ENCODE measurements at regions not wholly inside any gene's neighbourhood (a gene's known extent, or its start where the extent isn't known, plus 50 kb on each side); places are given as distances from the start of the nearest gene placed in this dataset.
"Not testable (repeated sequence)": the region's sequence is repeated elsewhere in the genome, so short reads cannot be mapped to it uniquely, and the experiment has no call there.

DNA sequence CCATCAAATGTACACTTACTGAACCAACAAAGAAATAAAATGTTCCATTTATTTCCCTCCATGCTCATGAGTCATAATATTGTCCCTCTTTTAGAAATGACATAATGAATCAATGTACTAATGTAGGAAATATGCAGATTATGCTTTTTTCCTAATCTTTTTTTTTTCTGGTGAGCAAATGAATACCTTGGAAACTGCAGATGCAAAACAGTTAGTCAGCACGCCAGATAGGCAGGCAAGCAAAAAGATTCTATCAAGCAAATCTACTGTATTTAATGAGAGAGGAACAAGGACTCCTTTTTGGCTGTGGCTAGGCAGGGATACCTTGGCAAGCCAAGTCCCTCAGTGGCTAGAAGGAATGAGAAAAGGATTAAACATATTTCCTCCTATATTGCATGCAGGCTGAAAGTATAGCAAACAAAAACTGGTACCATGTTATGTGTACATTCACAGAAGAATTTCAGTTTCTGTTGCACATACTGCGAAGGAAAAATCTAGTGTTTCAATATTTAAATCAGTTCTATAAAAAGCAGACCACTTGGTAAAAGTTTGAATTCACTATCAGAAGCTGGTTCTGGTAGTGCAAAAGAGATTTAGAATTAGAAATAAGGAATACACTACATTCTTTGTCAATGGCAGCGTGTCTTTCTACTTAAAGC is 605.4 kb downstream of the TLE1 start:
- in situ Hi-C loops (cut with HindIII; ENCODE audit: low sequenced_read_pairs), result loop anchor here (5.0 kb wide), 1 partner anchor 52 kb away; no protein-coding TSS in a partner anchor

DNA sequence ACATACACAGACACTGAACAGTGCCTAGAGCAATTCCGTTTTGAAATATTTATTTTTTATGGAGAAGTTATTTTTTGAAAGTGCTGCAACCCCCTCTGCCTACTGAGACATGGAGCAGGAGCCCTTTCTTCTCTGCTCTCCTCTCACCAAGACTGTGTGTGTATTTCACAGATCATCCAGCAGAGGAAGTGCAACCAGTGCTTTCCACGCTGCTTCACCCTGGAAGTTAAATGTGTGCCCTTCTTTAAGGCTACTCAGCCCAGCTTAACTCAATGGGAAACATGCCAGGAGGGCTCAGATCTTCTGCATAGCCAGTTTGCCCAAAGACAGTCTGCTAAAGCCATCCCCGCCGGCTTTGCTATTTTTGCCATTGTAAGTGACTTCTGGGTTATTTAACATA is 606.3 kb downstream of the TLE1 start:
- in situ Hi-C loops (cut with HindIII; ENCODE audit: low sequenced_read_pairs), result loop anchor here (5.0 kb wide), 1 partner anchor 51 kb away; no protein-coding TSS in a partner anchor

DNA sequence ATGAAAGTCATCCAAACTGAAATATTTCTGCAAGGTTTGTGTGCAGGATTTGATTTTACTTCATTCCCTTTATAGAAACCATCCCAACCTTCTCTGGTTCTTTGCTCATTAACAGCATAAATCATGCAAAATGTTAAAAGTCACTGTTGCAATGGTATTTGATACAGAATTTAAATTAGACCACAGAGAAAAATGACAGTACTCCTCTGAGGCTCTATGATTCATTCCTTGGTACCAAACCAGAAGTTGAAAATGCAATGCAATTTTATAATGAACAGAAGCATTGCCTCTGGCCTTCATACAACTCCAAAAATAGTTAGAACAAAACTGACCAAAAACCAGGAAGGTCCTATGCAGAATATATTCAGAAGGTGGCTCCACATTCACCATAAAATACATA is 607.1 kb downstream of the TLE1 start:
- in situ Hi-C loops (cut with HindIII; ENCODE audit: low sequenced_read_pairs), result loop anchor here (5.0 kb wide), 1 partner anchor 50 kb away; no protein-coding TSS in a partner anchor

DNA sequence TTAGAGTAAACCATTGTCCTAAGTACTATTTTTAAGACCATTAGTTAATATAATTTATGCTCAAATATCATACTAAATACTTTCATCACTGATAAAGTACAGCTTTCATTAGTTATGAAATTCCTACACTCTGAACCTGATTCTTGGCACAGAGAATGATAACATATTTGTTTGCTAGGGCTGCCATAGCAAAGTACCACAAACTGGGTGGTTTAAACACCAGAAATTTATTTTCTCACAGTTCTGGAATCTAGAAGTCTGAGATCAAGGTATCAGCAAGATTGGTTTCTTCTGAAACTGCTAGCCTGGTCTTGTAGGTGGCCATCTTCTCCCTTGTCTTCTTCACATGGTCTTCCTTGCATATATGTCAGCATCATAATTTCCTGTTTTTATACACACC is 608.4 kb downstream of the TLE1 start:
- in situ Hi-C loops (cut with HindIII; ENCODE audit: low sequenced_read_pairs), result loop anchor here (5.0 kb wide), 1 partner anchor 49 kb away; no protein-coding TSS in a partner anchor

DNA sequence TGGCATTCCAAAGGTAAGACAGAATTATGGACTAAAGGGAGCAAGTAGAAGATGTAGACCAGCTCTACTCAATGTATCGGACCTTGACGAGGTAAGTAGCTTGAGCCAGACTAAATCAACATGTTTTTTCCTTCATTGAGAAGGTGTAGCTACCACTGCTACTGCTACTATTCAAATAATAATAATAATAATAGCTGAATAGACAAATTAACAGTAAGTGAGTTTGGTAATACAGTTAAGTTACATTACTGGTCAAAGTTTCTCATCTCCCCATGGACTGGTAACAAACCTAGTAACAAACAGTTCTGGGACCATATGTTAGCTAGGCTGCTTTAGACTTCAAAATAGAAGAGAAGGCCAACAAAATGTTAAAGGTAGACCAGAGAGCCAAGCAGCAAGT is 609.2 kb downstream of the TLE1 start:
- in situ Hi-C loops (cut with HindIII; ENCODE audit: low sequenced_read_pairs), result loop anchor here (5.0 kb wide), 1 partner anchor 48 kb away; no protein-coding TSS in a partner anchor

DNA sequence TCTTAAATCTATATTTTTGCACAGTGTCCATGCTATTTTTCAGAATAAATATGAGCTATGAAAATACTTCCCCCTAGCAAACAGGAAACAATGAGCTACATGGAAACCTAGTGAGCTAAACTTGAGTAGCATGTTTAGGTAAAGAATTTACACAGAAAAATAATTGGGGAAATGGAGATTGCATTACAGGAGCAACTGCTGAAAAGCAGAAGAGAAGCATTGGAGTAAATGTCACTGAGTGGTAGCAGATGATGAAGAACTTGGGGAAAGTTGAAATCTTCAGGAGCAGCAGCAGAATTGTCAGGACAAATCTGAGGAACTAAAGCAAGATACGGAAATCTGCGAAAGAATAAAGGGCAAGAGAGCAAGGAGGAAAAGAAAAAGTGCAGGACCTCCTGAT is 610.3 kb downstream of the TLE1 start:
- in situ Hi-C loops (cut with HindIII; ENCODE audit: low sequenced_read_pairs), result no loop called here

DNA sequence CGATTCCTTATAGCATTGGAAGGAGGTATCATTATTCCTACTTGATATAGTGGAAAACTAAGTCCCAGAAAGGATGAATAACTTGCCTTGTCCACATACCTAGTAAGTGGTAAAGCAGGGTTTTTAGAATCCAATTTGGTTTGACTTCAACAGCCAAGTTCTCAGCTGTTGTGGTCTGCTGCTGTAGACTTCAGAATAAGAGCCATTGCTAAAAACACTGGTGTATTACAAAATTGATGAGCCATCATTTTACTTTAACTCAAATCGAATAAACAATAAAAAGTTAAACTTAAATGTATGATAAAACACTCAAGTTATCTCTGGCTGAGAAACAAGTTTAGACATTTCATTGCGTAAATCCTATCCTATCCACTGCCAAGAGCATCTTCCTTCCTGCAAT is 610.8 kb downstream of the TLE1 start:
- in situ Hi-C loops (cut with HindIII; ENCODE audit: low sequenced_read_pairs), result no loop called here

DNA sequence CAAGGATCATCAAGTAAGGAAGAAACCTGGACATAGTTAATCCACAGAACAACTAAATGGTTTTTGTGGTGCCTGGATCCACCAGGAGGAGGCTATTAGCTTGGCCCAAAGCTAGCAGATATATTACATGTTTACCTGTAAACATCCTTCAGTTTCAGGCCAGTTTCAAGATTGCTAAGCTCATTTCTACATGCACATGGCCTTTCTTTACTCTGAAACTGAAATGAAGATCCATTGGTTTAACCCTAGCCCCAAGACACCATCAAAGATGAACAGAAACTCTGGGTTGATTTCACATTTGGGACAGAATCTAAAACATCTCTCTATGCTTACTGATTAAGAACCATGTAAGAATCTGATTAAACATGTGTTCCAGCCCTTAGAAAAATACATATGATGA is 611.8 kb downstream of the TLE1 start:
- in situ Hi-C loops (cut with HindIII; ENCODE audit: low sequenced_read_pairs), result no loop called here

DNA sequence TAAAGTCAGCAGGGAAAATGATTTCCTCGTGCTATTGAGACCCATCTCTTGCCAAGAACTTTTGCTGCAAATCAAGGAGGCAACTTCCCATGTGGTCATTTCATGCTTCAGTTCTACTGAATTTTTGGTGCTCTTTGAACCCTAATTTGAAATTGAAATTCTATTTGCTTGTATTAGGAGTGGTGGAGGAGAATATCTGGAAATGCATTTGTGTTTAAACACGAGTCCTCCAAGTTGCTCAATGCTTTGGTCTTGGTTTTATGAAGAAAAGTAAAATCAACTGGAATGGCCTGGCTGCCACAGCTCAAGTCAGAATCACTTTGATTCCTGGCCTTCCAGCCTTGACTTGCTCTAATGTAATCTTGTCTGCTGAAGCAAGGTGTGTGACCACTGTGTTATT is 613.2 kb downstream of the TLE1 start:
- in situ Hi-C loops (cut with HindIII; ENCODE audit: low sequenced_read_pairs), result no loop called here

DNA sequence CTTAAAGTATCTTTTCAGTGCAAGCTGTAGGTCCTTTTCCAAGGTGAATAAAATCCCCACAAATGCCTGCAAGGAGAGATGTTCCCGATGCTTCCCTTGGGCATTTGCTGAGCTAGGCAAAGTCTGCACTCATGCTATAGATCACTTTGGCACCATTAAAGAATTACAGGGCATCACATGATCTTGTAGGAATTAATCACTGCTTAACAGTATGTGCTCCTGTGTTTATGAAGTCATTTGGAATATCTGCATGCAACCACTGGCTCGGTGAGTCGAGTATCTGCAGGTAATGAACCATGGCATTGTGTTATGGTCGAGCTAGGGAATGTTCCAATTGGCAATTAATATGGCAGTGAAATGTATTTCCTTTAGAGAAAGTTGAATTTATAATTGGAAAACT is 615.1 kb downstream of the TLE1 start:
- in situ Hi-C loops (cut with HindIII; ENCODE audit: low sequenced_read_pairs), result no loop called here

DNA sequence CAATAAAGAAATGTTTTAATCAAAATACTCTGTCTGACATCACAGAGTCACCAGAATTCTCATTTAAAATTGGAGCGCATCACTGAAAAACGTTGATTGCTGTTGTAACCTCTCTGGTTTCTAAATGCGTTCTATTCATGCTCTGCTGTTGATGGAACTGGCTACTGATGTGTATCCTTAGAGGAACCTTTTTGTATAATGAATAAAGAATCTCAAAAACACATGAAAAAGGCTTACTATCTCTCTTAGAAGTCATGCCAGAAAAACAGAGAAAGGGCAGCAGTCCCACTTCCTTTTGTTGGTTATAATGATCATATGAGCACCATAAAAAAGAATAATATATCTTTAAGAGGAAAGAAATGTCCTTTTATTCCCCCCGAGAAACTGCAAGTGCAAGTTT is 615.5 kb downstream of the TLE1 start:
- in situ Hi-C loops (cut with HindIII; ENCODE audit: low sequenced_read_pairs), result no loop called here

DNA sequence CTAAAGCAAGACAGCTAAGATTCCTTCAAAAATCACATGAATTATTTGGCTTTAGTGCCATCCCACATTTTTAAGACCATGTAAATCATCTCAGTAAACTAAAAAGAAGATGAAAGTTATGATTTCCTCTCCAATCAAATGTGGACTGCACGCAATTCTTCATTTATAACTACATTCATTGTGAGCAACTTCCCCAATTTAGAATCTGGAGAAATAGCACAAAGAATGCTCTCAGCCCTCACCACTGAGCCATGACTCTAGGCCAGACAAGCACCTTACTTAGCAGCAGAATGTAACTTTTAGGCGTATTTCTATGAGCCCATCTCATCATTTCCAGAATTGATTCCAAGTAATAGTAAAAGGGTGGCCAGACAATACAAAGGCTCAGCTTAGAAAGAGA is 616.6 kb downstream of the TLE1 start:
- in situ Hi-C loops (cut with HindIII; ENCODE audit: low sequenced_read_pairs), result no loop called here

DNA sequence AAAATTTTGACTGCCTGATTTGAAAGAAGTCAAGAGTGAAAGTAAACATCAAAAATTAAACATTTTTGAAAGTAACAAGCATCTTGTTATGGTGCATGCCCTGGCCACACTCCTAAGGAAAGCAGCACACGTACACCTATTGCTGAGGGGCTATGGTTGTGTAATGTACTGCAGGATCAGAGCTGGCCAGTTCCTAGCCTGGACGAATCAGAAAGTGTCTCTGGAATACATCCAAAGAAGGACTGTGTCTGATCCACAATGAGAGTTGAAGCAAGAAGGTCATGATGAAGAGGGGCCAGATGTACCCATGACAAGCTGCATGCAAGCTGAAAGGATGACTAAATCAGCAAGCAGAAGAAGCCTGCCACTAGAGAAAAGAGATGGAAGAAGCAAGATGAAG is 618.2 kb downstream of the TLE1 start:
- in situ Hi-C loops (cut with HindIII; ENCODE audit: low sequenced_read_pairs), result no loop called here

DNA sequence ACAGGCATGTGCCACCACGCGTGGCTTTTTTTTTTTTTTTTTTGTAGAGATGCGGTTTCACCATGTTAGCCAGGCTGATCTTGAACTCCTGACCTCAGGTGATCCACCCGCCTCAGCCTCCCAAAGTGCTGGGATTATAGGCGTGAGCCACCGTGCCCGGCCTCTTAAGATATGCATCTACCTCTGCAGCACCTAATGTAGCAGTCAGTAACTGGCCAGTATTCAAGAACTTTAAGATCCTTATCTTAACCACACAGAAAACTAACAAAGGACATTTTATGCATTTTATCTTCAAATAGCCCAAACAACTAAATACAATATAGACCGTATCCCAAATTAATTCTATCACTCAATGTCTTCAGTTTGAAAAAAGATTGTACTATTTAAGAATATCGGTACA is 618.7 kb downstream of the TLE1 start:
- in situ Hi-C loops (cut with HindIII; ENCODE audit: low sequenced_read_pairs), result no loop called here

DNA sequence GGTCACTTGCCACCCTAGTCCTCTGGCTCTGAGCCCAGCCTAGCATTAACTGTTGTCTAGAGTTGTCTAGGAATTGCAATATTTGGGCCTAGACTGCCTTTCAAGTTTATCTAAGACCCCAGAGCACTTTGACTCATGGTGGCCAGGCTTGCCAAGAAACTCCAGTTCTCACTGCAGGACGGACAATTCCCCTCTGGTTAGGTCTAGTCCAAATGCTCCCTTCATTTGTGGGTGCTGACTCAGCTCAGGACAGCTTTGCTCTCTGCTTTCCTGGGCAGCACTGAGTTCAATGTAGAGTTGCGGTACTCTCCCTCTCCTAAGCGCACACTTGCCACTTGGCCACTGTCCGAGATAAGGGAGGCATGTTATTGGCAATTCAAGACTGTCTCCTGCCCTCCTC is 619.4 kb downstream of the TLE1 start:
- in situ Hi-C loops (cut with HindIII; ENCODE audit: low sequenced_read_pairs), result no loop called here

DNA sequence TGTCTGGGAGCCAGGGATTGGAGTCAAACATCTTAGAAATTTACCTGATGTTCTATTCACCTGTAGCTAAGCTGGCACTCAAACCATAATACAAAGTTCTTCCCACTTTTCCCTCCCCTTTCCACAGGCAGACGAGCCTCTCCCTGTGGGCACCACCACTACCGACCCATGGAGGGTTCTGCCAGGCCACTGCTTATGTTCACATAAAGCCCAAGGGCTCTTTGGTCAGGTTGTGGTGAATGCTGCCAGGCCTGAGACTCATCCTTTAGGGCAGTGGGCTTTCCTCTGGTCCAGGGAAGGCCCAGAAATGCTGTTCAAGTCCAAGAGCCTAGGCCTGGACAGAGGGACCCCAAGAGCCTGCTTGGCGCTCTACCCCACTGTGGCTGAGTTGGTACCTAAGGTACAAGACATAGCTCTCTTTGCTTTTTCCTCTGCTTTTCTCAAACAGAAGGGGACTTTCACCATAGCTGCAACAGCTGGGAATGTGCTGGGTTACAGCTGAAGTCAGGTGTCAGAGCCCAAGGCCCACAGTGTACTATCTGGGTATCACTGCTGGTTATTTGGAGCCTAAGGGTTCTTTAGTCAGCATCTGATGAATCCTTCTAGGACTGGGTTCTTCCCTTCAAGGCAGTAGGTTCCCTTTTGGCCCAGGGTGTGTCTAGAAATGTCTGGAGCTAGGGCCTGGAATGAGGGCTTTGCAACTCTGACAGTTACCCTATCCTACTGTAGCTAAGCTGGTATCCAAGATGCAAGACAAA is 620.1 kb downstream of the TLE1 start:
- in situ Hi-C loops (cut with HindIII; ENCODE audit: low sequenced_read_pairs), result no loop called here

DNA sequence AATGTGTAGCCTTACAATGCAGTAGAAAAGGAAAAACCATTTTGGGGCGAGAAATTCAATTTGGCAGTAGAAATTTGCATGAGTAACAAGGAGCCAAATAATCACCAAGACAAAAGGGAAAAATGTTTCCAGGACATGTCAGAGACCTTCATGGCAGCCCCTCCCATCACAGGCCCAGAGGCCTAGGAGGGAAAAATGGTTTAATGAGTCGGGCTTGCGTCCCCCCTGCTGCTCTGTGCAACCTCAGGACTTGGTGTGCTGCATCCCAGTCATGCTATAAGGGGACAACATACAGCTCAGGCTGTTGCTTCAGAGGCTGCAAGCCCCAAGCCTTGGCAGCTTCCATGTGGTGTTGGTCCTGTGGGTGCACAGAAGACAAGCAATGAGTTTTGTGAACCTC is 626.4 kb downstream of the TLE1 start:
- in situ Hi-C loops (cut with HindIII; ENCODE audit: low sequenced_read_pairs), result not testable (repeated sequence)

DNA sequence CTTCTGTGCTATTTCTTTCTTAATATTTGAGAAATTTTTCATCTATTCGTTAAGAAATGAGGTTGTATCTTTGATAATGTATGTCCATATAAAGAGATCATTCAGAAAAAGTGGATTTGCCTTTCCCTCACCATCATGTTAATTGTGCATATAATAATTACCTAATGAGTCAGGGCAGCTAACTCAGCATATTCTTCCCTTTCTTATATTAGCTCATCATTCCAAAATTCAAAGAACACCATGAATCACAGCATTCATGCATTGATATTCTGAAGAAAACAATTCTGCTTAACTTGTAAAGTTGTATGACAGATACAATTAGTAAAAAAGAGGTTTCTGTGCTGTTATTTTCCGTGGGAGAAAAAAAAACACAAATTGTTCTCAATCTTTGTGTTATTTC is 630.6 kb downstream of the TLE1 start:
- in situ Hi-C loops (cut with HindIII; ENCODE audit: low sequenced_read_pairs), result no loop called here

DNA sequence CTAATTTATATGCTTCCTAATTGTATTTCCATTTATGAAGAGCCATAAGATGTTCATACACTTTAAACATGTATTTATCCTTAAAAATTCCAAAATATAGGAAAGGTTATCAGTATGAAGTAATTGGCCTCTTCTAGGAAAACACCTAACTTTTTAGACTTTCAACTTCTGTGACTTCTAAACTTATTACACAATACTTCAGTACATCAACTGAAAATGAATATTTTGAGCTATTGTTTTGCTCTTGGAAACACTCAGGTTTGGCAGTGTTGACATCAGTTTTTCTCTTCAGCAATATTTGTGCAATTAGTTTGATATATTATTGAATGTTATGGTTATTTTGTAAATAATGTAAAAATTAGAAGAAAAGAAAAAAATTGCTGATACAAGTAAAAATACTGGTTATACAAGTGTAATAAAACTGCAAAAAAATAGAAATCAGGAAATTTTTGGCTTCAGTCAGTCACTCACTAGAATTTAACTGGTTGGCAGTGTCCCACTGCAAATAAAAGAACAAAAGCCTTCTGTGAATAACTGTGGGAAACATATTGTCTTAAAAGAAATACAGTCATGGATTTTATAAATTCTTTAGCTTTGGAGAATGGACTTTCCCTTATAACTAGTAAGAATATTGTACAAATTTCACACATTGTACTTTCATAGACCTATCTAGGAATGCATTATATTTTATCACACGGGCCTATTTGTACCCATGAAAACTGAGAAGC is 635.9 kb downstream of the TLE1 start:
- in situ Hi-C loops (cut with HindIII; ENCODE audit: low sequenced_read_pairs), result no loop called here

DNA sequence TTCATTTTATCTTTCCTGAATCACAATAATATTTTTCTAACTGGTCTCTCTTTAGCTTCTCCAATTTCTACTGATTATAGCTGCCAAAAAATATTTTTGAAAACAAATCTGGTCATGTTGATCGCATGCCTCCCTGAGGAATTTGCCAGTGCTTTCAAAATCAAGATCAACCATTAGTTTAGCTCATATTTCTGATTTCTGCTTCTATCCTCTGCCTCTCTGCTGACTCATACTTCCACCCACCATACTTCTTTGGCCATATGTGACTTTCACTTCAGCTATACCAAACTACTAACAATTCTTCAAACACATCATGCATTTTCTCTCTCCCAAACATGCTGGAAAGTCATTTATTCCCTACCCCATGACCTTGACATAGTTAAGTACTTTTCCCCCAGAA is 636.5 kb downstream of the TLE1 start:
- in situ Hi-C loops (cut with HindIII; ENCODE audit: low sequenced_read_pairs), result no loop called here

DNA sequence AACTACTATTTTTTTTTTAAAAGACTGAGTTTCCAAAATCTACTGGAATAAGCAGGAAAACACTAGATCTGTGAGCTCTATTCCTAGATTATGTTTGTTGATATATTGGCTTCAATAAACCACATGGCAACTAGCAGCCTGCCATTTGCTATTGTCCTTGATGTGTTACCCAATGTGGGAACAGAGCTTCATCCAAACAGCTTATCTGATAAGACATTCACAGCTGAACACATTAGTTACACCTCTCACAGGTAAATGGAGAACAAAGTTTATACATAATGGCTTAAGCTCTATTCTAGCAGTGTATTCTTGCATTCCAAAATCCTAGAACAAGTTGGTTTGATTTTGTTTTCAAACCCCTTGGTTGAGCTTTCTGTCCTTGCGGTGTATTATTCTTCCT is 642.1 kb downstream of the TLE1 start:
- in situ Hi-C loops (cut with HindIII; ENCODE audit: low sequenced_read_pairs), result no loop called here

DNA sequence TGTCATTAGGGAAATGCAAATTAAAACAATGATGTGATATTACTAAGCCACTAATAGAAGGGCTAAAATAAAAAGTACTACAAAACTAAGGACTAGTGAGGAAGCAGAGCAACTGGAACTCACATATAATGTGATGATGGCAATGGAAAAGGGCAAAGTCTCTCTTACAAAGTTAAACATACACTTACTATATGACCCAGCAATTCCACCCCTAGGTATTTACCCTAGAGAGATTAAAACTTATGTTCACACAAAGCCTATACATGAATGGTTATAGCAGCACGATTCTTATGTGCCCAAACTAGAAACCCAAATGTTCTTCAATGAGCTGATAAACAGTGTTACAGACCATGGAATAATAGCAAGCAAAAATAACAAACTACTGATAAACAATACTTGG is 643.7 kb downstream of the TLE1 start:
- in situ Hi-C loops (cut with HindIII; ENCODE audit: low sequenced_read_pairs), result no loop called here
